Adrenal gland (tissue), 5 donors: ENCODE measurements at regions not wholly inside any gene's neighbourhood (a gene's known extent, or its start where the extent isn't known, plus 50 kb on each side); places are given as distances from the start of the nearest gene placed in this dataset.
"Not testable (repeated sequence)": the region's sequence is repeated elsewhere in the genome, so short reads cannot be mapped to it uniquely, and the experiment has no call there.

ENCODE experiments used
- CTCF ChIP-seq, 6 experiments: fragments of 450-650 bp in 4 of 6; fragments of 200-600 bp in 2 of 6; sonication (generic) in 1 of 6; IDR thresholded peaks; 1 replicate in 5 of 6; 2 replicates in 1 of 6; pipeline versions ENCODE4 v1.5.1 to v1.8.0; 2016 to 2021; ENCODE audit warnings: antibody characterized with exemption in 6 of 6, mild to moderate bottlenecking in 2 of 6, moderate library complexity in 1 of 6
- POLR2A ChIP-seq, 2 donors: fragments of 450-650 bp; IDR thresholded peaks; one replicate each; pipeline ENCODE4 v1.6.1; 2017; ENCODE audit warnings: antibody characterized with exemption in 2 of 2, mild to moderate bottlenecking in 2 of 2, moderate library complexity in 1 of 2
- donor health status: DM: no; HTN: no; CAD: no.

GRCh38 chr1:242653772-242654171 lies 129.3 kb upstream of the PLD5 start:
- TF ChIP-seq CTCF, POLR2A (IDR thresholded peaks at IDR 0.05): not testable (repeated sequence)
